Sigmoid colon (tissue), 3 donors: ENCODE measurements at regions not wholly inside any gene's neighbourhood (a gene's known extent, or its start where the extent isn't known, plus 50 kb on each side); places are given as distances from the start of the nearest gene placed in this dataset.

Experiments
- CTCF ChIP-seq, 4 experiments: fragments of 450-650 bp in 3 of 4; fragments of 200-600 bp in 1 of 4; IDR thresholded peaks; one replicate each; pipeline ENCODE4 v1.5.1; 2016 to 2019; ENCODE audit warnings: antibody characterized with exemption in 4 of 4, mild to moderate bottlenecking in 3 of 4, moderate library complexity in 2 of 4
- POLR2A ChIP-seq, 2 donors: fragments of 450-650 bp; IDR thresholded peaks; one replicate each; pipeline ENCODE4 v1.6.1; 2016; ENCODE audit warnings: antibody characterized with exemption in 2 of 2, mild to moderate bottlenecking in 2 of 2, moderate library complexity in 2 of 2

GRCh38 chr16:73852561-73852960 is 444.1 kb upstream of the PSMD7 start:
- TF ChIP-seq POLR2A (IDR thresholded peaks at IDR 0.05) (no peak), CTCF (IDR thresholded peaks at IDR 0.05) (no peak)
